ENCODE measurements at regions not wholly inside any gene's neighbourhood (a gene's known extent, or its start where the extent isn't known, plus 50 kb on each side); places are given as distances from the start of the nearest gene placed in this dataset.

GRCh38 chr12:68428724-68429501, 96.8 kb upstream of the MDM1 start:
- Histone ChIP-seq H3K27me3 (ENCODE audit: control insufficient read depth, extremely low read depth, insufficient read depth, low read length) (no peaks in the 10 kb centered on the region), H3K9me3 (ENCODE audit: control insufficient read depth, low read depth, low read length) (no peaks in the 10 kb centered on the region), H3K4me1 (ENCODE audit: control insufficient read depth, extremely low read depth, insufficient read depth, low read length) (peaks cover 4% of the 10 kb centered on the region), H2AFZ (ENCODE audit: control insufficient read depth, low read length) (no peak overlapping the region), H3K4me2 (ENCODE audit: control insufficient read depth, extremely low read depth, insufficient read depth, low read depth, low read length) (no peak overlapping the region), H3K4me3 (ENCODE audit: control insufficient read depth in 2 of 3, extremely low read depth in 1 of 3, insufficient read depth in 2 of 3, low read depth in 1 of 3, low read length in 3 of 3) (no peak overlapping the region), H3K36me3 (ENCODE audit: control insufficient read depth in 2 of 2, extremely low read depth in 1 of 2, insufficient read depth in 2 of 2, low read length in 2 of 2) (no peaks in the 10 kb centered on the region), H3K79me2 (ENCODE audit: control insufficient read depth, insufficient read depth, low read length) (no peaks in the 10 kb centered on the region), H3K9me1 (ENCODE audit: control insufficient read depth, extremely low read depth, insufficient read depth, low read length) (no peaks in the 10 kb centered on the region), H3K27ac (ENCODE audit: control insufficient read depth, insufficient read depth, low read length) (no peak overlapping the region), H4K20me1 (ENCODE audit: control insufficient read depth, extremely low read depth, insufficient read depth, low read length) (no peaks in the 10 kb centered on the region), H3K9ac (ENCODE audit: control insufficient read depth, extremely low read depth, insufficient read depth, low read length) (no peak overlapping the region)
- dilution Hi-C loops (cut with MboI; ENCODE audit: extremely low pct_ligation_motif_present, low sequenced_read_pairs): no loop called here
- DNase-seq (ENCODE audit: low read depth, low spot score): no peak
- no peak for FAIRE-seq
- TF ChIP-seq EZH2 (IDR thresholded peaks at IDR 0.05; ENCODE audit: low read length) (no peak), CTCF (optimal IDR thresholded peaks at IDR 0.05 in 1 of 3, IDR thresholded peaks at IDR 0.05 in 1 of 3, conservative IDR thresholded peaks at IDR 0.05 in 1 of 3; ENCODE audit: extremely low read depth in 1 of 3, insufficient read depth in 2 of 3, low read length in 3 of 3) (no peak)

GRCh38 chr12:68429696-68430095, 97.5 kb upstream of the MDM1 start:
- DNase-seq (ENCODE audit: low read depth, low spot score): no peak
- H4K20me1 ChIP-seq (ENCODE audit: control insufficient read depth, extremely low read depth, insufficient read depth, low read length): no peaks in the 10 kb centered on the region
- FAIRE-seq: no peak

More at GRCh38 chr12:68429696-68430095, 97.5 kb upstream of the MDM1 start:
- no peak overlapping the region for H3K4me3 ChIP-seq (ENCODE audit: control insufficient read depth in 2 of 3, extremely low read depth in 1 of 3, insufficient read depth in 2 of 3, low read depth in 1 of 3, low read length in 3 of 3)
- H3K27me3 ChIP-seq (ENCODE audit: control insufficient read depth, extremely low read depth, insufficient read depth, low read length): no peaks in the 10 kb centered on the region
- dilution Hi-C loops (cut with MboI; ENCODE audit: extremely low pct_ligation_motif_present, low sequenced_read_pairs): no loop called here
- no peak for TF ChIP-seq EZH2 (IDR thresholded peaks at IDR 0.05; ENCODE audit: low read length)
- no peak for TF ChIP-seq CTCF (optimal IDR thresholded peaks at IDR 0.05 in 1 of 3, IDR thresholded peaks at IDR 0.05 in 1 of 3, conservative IDR thresholded peaks at IDR 0.05 in 1 of 3; ENCODE audit: extremely low read depth in 1 of 3, insufficient read depth in 2 of 3, low read length in 3 of 3)
- H3K9ac ChIP-seq (ENCODE audit: control insufficient read depth, extremely low read depth, insufficient read depth, low read length): no peak overlapping the region
- H3K36me3 ChIP-seq (ENCODE audit: control insufficient read depth in 2 of 2, extremely low read depth in 1 of 2, insufficient read depth in 2 of 2, low read length in 2 of 2): no peaks in the 10 kb centered on the region
- H3K4me1 ChIP-seq (ENCODE audit: control insufficient read depth, extremely low read depth, insufficient read depth, low read length): peaks cover 4% of the 10 kb centered on the region
- H3K4me2 ChIP-seq (ENCODE audit: control insufficient read depth, extremely low read depth, insufficient read depth, low read depth, low read length): no peak overlapping the region
- H3K9me3 ChIP-seq (ENCODE audit: control insufficient read depth, low read depth, low read length): no peaks in the 10 kb centered on the region
- H3K79me2 ChIP-seq (ENCODE audit: control insufficient read depth, insufficient read depth, low read length): no peaks in the 10 kb centered on the region
- no peak overlapping the region for H3K27ac ChIP-seq (ENCODE audit: control insufficient read depth, insufficient read depth, low read length)
- no peaks in the 10 kb centered on the region for H3K9me1 ChIP-seq (ENCODE audit: control insufficient read depth, extremely low read depth, insufficient read depth, low read length)
- no peak overlapping the region for H2AFZ ChIP-seq (ENCODE audit: control insufficient read depth, low read length)

All from keratinocyte (primary cell).